Stimulated activated CD4-positive, alpha-beta T cell treated with anti-CD3 and anti-CD28 coated beads, TNF-alpha, amount 100 ng/mL, for 24 hours (primary cell): ENCODE measurements at regions not wholly inside any gene's neighbourhood (a gene's known extent, or its start where the extent isn't known, plus 50 kb on each side); places are given as distances from the start of the nearest gene placed in this dataset.

Source experiments
- DNase-seq, 3 experiments: peaks; one replicate each; pipeline ENCODE4 v3.0.0-alpha.2; 2020; ENCODE audit warnings: low read depth in 3 of 3

DNA sequence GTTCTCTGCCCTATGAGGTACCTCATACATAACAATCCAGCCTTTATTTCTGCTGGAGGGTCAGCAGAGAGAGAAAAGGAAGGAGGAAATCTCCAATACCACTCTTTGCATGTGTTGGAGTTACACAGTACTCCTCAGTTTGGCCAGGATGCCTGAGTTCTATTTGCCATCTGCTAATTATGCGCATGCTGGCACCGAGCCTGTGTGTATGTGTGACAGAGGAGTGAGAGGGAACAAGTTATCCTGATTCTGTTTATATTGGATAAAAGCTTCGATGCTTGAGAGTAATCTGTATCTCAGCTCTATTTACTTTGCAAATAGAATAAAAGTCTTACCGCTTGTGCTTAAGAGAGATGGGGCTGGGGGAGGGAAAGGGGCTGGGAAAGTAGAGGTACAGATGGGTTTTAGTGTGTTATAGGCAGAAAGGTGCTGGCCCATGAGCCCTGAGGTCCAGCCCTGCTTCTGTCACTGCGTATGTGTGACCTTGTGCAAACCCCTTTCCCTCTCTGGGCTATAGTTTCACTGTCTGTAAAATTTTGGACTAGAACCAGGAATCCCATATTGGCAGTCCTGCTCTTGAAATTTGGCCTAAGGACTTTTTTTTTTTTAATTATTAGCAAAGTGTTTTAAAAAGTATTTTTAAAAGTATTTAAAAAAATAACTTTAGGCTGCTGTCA is 54.5 kb upstream of the PLXNA2 start:
- no peak for DNase-seq

DNA sequence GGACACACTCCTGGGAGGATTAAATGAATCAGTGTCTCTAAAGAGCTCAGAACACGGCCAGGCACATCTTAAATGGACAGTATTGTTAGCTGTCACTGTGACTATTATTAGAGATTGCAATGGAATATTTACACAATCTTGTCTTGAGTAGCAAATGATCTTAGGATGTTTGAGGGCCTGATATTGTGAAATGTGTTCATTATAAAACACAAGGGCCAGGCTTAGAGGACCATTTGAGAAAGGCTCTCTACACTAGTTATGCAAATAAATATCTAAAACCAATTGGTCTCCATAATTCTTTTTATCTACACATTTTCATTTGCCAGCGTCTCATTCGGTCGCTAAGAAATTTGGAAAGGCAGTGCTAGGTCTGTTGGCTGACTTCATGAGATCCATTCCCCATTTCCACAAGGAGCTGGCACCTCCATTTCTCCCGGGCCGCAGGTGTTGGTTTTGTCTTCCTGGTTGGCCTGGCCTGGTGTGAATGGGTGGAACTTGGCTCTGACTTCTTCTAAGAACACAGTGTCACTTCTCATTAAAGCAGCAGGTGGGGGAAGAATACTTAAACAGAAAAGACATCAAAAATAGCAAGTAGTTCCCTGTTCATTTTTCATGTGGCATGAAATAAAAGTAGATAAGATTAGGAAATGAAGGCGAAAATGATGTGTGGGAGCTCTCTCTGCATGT is 56.0 kb upstream of the PLXNA2 start:
- no peak for DNase-seq

DNA sequence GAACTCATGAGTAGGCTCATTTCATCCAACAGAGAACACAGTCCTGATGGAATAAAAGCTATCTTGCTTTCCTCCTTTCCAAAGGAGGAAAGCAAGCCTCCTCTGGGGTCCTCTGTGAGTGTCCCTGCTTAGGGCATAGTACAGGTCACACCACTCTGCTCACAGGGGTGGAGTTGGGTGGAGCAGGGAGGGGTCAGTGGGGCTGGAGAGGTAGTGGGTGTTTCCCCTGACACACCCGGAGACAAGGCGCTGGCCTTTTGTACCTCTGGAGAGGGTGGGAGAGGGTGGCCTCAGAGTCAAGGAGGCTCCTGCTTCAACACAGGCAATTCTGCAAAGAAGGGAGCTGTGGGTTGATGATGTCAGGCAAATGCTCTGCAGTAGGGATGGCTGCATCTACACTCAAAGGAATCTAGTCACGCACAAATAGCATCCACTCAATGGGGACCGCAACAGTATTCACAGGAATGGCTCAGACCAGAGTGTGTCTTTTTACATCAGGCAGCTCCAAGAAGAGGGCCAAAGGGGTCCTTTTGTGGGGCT is 58.6 kb upstream of the PLXNA2 start:
- no peak for DNase-seq

DNA sequence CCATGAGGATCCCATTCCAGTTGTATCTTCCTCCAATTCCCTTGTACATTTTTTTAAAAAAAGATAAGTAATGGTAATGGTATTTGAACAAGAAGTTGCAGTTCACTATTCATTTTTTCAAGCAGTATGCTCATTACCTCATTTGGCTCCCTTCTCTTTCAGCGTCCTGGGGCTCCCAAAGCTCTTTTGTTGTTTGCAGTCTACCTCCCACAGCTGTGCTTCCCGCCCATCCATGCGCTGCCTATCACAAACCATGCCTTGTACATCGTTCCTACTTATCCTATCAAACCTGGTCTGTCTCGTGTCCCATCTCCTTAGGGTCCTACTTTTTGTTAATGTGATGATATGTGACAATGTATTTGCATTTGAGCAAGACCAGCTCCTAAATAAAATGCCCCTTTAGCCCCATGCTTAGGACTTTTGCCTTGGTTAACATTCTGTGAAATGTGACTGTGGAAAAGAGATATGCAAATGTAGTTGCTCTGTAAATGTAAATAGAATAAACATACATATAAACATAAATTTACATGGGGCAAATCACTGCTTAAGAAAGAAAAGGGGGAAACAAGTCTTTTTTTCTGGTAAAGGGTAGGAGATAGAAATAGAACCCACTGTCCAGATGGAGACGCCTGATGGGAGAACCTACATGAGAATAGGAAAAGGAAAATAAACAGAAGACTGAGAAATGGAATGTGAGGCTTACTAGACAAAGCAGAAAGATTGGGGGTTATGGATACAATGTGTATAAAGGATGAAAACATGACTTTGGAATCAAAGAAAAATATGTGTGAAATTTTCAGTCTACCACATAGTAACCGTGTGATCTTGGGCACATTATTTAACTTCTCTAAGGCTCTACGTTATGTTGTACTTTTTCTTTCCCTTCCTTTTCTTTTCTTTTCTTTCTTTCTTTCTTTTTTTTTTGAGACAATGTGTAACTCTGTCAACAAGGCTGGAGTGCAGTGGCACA is 59.8 kb upstream of the PLXNA2 start:
- DNase-seq = no peak

DNA sequence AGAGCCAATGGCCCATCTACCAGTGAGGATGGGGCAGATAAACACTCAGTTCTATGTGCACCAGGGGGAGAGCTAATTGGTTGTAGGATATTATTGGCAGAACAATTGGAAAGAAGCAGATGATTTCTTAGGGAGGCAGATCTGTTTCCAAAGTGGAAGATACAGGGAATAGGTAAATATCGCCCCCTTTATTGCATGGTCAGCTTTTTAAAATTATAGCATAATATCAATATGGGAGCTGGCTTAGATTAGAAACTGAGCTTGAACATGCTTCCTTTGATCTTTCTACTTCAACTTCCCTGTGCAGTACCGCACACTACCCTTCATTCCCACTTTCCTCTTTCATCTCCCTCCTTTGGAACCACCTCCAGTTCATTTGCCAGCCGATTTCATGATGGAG is 64.0 kb upstream of the PLXNA2 start:
- no peak for DNase-seq

DNA sequence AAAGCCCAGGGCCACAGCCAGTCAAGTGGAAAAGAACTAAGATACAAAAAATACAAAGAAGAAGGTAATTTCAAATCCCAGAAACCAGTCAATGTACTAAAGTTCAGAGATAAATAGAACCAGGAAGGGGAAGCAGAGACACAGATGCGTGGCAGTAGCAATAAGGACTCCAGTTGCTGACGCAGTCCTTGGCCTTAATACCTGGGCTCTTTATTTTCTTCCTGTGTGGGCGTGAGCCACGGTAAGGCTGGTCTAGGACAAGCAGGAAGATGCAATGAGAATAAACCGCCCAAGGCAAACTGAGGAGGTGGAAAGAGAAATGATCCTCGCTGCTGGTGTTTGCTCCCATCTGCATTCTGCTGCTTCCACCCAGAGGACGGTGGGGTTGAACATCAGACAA is 65.6 kb upstream of the PLXNA2 start:
- no peak for DNase-seq

DNA sequence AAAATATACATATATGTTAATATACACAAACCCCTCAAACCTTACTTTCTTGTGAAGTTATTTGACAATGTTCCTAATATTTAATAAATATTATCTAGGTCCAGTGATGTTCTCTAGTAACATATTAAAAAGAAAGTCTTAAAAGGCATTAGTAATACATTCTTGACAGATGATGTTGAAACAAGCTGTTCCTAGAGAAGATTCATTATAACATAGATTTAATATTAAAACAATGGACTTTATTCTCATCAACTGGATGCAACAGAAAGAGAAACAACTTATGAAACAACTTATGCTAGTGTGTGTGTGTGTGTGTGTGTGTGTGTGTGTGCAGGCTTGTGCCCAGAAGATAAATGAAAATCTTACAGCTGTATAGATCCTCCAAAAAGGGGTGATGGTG is 68.5 kb upstream of the PLXNA2 start:
- DNase-seq = no peak

DNA sequence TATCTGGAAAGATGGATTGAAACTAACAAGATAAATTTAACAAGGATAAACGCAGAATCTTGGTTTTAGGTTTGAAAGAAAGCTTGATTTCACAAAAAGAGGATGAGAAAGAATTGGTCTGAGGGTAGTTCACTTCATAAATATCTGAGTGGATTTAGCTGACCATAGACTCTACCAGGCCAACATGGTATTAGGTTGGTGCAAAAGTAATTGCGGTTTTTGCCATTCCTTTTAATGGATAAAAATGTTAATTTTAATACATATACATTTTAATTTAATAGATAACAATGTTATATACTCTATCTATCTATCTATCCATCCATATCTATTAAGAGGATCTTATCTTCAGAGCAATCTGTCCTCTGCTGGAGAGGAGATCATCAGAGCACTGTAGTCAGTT is 70.2 kb upstream of the PLXNA2 start:
- no peak for DNase-seq

DNA sequence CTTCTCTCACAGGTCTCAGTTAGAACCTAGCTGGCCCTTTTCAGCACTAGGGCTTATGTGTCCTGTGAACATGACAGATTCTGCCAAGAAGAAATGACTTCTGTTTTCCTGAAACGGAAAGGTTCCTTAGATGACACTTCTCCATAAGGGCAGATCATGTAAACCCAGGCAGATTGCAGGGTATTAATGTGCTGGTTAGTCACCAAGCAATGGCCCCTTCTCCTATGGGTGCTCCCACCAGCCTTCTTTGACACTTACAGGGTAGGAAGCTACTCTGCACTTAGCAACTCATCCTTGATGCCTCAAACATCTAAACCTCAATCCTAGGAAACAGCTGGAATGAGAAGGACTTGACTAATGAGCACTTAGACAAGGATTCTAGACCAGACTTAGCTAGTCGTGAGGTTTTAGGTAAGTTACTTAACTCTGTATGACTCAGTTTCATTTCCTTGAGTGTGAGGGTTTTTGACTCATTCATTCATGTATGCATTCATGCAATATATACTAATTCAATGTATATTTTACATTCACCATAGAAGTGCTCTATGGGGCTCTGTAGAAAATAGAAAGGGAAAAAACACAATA is 74.1 kb upstream of the PLXNA2 start:
- no peak for DNase-seq

DNA sequence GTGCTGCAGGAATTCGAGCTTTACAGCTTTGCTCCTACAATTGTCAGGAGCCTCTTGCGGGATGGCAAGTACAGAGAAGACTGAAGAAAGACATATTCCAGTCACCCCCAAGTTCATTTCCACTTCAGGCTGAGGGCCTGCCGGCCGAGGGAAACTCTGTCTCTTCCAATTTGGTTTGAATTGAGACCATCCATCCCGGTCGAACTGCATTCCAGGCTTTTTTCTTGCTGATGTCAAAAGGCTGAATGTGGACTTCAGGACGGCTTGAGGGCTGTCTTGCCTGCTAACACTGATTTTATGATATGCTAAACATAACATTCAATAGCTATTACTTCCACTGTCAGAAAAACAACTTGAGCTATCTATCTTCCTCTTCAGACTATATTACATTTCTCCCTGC is 79.8 kb upstream of the PLXNA2 start:
- DNase-seq = no peak

DNA sequence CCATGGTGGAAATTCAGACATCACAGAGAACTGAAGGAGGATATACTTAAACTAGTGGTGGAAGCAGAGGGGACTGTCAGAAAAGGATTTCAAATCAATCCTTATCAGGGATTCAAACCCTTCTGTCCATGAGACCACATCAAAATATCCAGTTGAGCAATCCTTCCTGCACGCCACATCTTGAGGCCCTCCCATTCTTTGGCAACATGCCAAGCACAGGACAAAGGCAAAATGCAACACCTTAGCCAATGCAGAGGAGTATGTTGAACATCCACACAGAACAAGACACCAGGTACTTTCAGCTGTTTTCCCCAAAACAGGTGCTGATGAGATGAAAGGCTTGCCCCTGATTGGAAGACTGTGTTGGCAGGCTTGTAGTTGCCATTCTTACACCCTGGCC is 81.8 kb upstream of the PLXNA2 start:
- DNase-seq = no peak

DNA sequence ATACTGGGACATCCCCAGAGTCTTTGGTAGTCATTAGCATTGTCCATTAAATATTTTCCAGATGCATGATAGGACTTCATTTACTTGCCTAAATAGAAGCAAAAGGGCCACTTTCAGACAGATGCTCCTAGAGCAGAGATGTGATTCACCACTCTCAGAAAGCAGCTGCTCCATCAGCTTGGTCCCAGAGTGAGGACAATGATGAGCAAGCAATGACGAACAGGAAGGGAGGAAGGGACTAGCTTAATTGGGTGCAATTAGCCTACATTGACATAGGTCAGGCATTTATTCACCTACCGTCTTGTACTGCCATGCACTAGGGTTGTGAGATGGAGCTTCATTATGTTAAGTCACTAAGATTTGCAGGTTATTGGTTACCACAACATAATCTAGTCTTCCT is 85.1 kb upstream of the PLXNA2 start:
- DNase-seq = no peak

DNA sequence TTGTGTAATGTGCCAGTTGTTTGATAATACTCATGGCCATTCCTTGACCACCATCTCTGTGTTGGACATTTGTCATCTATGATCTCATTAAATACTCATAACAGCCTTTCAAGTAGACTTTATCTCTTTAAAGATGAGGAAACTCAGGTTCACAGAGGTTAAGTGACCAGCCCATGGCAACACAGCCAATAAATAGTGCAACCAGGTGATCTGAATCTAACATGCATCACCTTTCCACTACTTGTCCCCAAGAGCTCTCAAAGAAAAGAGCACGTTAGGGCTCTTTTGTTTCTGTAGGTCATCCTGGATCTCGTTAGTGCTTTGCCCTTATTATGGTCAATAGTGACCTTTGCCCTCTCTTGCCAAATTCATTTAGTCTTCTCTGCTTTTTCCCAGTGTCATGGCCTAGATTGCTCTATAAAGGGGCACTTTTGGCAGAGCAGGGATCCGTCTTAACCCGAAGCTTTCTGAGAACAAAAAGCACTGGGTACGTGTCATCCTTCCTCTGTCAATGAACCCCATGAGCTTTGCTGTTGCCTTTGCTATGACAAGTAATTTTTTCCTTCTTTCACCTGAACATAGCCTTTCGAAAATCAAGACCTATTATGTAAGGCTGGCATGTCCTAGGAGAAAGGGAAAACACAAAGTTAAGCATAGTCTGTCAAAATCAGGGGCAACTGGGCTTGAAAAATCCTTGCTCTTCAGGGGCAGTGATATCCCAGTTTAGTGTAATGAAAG is 88.0 kb upstream of the PLXNA2 start:
- no peak for DNase-seq

DNA sequence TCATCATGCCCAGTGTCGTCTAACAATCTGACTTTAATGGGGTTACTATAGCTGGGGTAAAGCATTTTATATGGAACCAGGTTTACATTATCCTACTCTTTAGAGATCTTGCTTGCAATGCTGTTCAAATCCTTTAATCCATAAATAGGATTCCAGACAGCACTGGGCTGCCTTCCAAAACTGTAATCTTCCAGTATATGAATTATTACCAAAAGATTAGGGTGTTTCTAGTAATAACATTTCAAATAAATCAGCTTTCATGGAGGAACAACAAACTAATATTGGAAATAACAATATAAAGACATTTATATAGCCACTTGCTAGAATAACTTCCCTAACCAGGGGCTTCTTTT is 88.6 kb upstream of the PLXNA2 start:
- DNase-seq = no peak

DNA sequence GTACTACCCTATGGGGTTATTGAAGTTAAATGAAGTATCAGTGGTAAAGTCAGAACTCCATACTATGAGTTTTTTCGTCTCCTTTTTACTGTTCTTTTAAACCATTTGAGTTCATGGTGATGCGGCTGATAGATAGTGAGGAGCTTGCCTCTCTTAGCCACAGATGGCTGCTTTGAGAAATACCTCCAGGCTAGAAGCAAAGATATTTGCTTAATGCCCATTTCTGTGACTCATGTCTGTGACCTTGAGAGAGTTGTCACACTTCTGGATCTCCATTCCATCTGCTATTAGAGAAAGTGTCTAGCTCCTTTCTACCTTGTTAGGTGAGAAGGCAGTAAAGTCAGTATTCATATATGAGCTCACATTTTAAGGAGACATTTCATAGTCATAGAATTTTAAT is 89.5 kb upstream of the PLXNA2 start:
- no peak for DNase-seq

DNA sequence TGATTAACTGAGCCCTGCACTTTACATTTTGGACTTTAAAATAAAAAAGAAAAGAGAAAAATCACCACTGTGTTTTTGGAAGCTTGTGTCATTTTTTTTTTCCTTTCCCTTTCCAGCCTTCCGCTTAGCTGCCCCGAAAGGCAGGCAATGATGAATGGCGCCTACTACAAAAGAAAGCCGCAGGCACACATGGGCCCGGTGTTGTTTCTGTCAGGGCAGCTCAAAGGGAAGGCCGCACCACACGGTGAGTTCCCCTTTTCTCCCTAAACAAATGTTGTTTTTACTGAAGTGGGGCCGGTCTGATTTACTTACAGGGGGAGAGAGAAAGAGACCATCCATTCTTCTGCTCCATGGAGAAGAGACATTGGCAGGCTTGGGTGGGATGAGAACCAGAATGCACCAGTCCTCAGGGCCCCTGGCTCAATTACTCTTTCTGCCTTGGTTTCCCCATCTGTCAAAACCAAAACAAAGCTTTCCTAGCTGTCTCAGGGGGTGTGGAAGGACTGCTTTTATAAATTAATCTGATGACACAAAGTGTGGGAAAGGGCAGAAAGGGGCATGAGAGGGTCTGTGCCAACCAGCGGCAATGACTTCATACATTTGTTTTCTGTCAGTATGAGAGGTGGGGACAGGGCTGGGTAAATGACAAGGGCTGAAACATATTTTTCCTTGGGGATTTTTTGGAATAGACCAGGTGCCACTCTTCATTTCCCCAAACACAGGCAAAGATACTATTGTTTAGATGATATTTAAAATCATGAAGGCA is 91.4 kb upstream of the PLXNA2 start:
- no peak for DNase-seq

DNA sequence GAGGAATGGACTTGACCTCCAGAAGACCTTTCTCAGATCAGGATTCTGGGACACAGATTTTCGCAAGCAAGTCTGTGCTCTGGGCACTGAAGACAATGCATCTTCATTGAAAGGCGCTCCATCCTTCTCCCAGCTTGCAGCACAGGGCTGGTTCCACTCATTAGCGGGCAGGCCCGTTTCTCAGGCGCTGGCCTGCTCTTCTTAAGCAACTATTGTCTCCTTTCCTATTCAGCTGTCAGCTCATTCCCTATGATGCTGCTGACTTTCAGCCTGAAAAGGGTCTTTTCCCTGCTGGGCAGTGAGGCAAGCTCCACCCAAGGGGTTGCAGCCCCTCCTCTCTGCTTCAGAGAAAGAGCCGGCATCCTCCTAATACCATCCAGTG is 91.9 kb upstream of the PLXNA2 start:
- no peak for DNase-seq

DNA sequence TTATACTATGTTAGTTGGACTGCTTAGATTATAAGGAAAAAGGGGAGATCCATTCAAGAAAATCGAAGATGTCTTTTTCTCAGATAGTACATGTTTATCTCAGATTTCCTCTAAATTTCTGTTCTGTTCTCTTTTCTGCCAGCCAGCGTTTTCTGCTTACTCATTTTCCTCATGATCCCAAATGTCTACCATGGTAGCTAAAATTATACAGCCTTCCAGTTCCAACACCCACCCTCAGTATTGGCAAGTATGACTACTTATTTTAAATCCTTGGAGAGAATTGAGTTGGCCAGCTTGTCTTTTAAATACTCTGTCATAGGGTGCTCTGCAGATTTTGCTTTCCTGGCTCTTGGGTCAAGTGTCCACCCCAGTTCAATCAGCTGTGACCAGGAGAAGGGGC is 95.7 kb upstream of the PLXNA2 start:
- no peak for DNase-seq

DNA sequence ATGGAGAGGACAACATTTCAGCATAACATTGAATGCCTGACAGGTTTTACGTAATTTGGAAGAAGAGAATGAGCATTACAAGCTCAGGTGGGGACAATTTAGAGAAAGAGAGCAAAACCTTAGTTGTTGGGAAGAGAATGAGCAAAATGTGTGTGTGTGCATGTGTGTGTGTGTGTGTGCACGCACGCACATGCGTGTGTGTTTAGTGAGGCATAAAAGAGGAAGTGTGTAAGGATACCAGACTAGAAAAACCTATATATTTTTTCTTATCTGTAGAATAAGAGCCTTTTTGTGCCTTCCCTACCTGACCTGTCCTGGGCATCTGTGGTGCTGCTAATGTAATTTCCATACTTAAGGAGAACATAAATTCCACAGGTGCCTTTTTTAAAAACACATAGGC is 99.0 kb upstream of the PLXNA2 start:
- DNase-seq = no peak

DNA sequence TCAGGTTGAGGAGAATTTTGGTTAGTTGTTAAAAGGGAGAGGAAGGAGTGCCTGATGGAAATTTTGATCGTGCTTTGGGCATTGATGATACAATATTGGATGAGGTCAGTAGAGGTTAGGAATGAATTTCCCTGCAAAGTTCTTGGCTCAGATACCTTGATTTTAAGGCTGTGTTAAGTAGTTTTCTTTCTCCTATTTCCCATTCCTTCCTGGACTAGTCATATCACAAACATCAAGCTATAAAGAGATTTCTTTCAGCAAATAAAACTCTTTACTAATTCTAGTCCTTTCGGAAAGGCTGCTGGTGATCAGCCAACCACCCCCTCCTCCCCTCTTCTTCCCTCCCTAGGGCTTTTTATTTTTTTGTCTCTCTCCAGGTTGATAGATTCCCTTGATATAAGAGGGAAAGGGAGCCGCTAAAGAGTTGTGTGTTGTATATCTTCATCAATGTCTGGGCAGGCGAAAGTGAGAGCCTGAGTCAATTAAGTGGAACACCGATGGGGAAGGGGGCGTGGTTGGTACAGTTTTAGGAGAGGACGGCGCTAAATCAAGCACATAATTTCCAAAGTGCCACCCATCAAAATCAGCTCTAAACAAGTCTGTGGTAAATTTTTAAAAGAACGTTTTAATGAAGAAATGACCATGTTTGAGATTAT is 100.1 kb upstream of the PLXNA2 start:
- no peak for DNase-seq
